Heart left ventricle (tissue), 16 donors: ENCODE measurements at regions not wholly inside any gene's neighbourhood (a gene's known extent, or its start where the extent isn't known, plus 50 kb on each side); places are given as distances from the start of the nearest gene placed in this dataset.
"Not testable (repeated sequence)": the region's sequence is repeated elsewhere in the genome, so short reads cannot be mapped to it uniquely, and the experiment has no call there.

Experiments used
- ATAC-seq, 4 donors: fragments of 200-7000 bp; cut with Tn5 transposase; one replicate each; pipeline ENCODE4 v1.9.1; 2020 to 2022; ENCODE audit warnings: moderate library complexity in 4 of 4, mild to moderate bottlenecking in 3 of 4, moderate number of reproducible peaks in 1 of 4
- DNase-seq, 5 donors: peaks; one replicate each; pipeline ENCODE4 v3.0.0-alpha.2; 2020
- H3K27ac ChIP-seq, 12 donors: fragments of 200-600 bp; sonication (generic) in 4 of 12; one replicate each; pipeline versions ENCODE4 v1.5.0 to v1.8.0; 2016 to 2022; ENCODE audit warnings: mild to moderate bottlenecking in 2 of 12
- H3K27me3 ChIP-seq, 9 donors: fragments of 200-600 bp; sonication (generic) in 2 of 9; one replicate each; pipeline versions ENCODE4 v1.5.1 to v1.8.0; 2016 to 2022; ENCODE audit warnings: mild to moderate bottlenecking in 3 of 9
- H3K36me3 ChIP-seq, 9 donors: fragments of 200-600 bp; sonication (generic) in 2 of 9; one replicate each; pipeline versions ENCODE4 v1.5.0 to v1.8.0; 2018 to 2022; ENCODE audit warnings: mild to moderate bottlenecking in 2 of 9
- H3K4me1 ChIP-seq, 12 donors: fragments of 200-600 bp; sonication (generic) in 4 of 12; one replicate each; pipeline versions ENCODE4 v1.5.0 to v1.8.0; 2016 to 2022; ENCODE audit warnings: mild to moderate bottlenecking in 3 of 12
- H3K4me3 ChIP-seq, 12 donors: fragments of 200-600 bp; sonication (generic) in 4 of 12; one replicate each; pipeline versions ENCODE4 v1.5.0 to v1.8.0; 2017 to 2022; ENCODE audit warnings: mild to moderate bottlenecking in 9 of 12, moderate library complexity in 4 of 12
- H3K9me3 ChIP-seq, 12 donors: fragments of 200-600 bp; sonication (generic) in 4 of 12; one replicate each; pipeline versions ENCODE4 v1.5.0 to v1.8.0; 2016 to 2022; ENCODE audit warnings: mild to moderate bottlenecking in 1 of 12
- POLR2A ChIP-seq, 2 donors: fragments of 450-650 bp; IDR thresholded peaks; one replicate each; pipeline ENCODE4 v1.6.1; 2017; ENCODE audit warnings: antibody characterized with exemption in 2 of 2, mild to moderate bottlenecking in 2 of 2, moderate library complexity in 2 of 2
- WGBS, 4 donors: extraction: QIAGEN DNeasy Blood & Tissue Kit in 2 of 4; methylation state at CpG; one replicate each; pipeline versions ENCODE4 v1.1.5 to v1.1.7; 2013 to 2018; 5-methylcytosine and 5-hydroxymethylcytosine counted together
- intact Hi-C, 10 donors: fragments of 100-400 bp; cut with DNase I; formaldehyde crosslinking; loops; one replicate each; pipeline versions ENCODE4 v1.11.1 to v1.14.2; 2022
- TF ChIP-seq, protein P1 (sequence below), 12 donors: fragments of 200-600 bp; sonication (generic) in 4 of 12; IDR thresholded peaks; one replicate each; pipeline versions ENCODE4 v1.5.0 to v1.8.0; 2018 to 2022; ENCODE audit warnings: antibody characterized with exemption in 12 of 12, mild to moderate bottlenecking in 5 of 12
- donor health status: ischemic (EF 13 %, LVEDD 7.1; RV severe dilation, severe dysfunction).
- donor health status: healthy with polysubstance abuse.
- donor health status: DM: no; HTN: yes; CAD: no.
- donor health status: DM: no; HTN: no; CAD: no.
- donor health status: ischemic (EF 25% LVEDD 6.9; RV normal size, moderate dysfunction).
- donor health status: ischemic (EF 25% LVEDD 5.7; RV mildly dilated, moderate dysfunction).
- donor health status: healthy.
- donor health status: DM: yes; HTN: yes; CAD: no.
- donor health status: ischemic (EF 35%, LVEDD 5.7; RV mildly dilated, moderate dysfunction).
- donor health status: nonischemic (EF 11% LVEDD 7.7; RV severe dilation, severe dysfunction).
- donor health status: DM: yes; HTN: yes; CAD: no.
- donor health status: PGD.
- donor health status: ischemic (EF 29% LVEDD 5.4; RV normal size, mild dysfunction).
- donor health status: nonischemic (EF 23%, LVEDD 6.1; RV moderate dilation, normal function).

DNA sequence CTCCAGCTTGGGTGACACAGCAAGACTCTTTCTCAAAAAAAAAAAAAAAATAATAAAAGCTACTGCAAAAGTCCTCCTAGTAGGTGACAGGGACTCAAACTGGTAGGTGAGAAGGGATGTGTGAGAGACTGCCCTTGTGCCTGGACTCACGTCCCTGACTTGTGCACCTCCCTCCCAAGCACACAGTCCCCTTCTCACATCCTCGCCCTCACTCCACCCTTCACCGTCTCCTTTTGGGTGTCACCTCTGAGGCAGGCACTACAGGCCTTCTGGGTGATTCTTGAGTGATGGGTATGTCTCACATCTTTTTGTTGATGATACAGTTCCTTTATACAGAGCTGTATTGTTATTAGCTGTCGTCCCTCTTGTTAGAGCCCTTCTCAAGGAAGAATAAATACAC, 170.5 kb downstream of the TM9SF2 start:
- Histone ChIP-seq H3K4me3 (no peak overlapping the region), H3K4me1 (peaks cover 0 to under 1% (median 0%) of the 10 kb centered on the region in 12 donors), H3K27me3 (no peaks in the 10 kb centered on the region), H3K9me3 (no peaks in the 10 kb centered on the region), H3K27ac (no peak overlapping the region), H3K36me3 (no peaks in the 10 kb centered on the region)
- ATAC-seq (no peak), DNase-seq (no peak)
- TF ChIP-seq, protein P1, sequence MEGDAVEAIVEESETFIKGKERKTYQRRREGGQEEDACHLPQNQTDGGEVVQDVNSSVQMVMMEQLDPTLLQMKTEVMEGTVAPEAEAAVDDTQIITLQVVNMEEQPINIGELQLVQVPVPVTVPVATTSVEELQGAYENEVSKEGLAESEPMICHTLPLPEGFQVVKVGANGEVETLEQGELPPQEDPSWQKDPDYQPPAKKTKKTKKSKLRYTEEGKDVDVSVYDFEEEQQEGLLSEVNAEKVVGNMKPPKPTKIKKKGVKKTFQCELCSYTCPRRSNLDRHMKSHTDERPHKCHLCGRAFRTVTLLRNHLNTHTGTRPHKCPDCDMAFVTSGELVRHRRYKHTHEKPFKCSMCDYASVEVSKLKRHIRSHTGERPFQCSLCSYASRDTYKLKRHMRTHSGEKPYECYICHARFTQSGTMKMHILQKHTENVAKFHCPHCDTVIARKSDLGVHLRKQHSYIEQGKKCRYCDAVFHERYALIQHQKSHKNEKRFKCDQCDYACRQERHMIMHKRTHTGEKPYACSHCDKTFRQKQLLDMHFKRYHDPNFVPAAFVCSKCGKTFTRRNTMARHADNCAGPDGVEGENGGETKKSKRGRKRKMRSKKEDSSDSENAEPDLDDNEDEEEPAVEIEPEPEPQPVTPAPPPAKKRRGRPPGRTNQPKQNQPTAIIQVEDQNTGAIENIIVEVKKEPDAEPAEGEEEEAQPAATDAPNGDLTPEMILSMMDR (IDR thresholded peaks at IDR 0.05) = no peak
- no peak for TF ChIP-seq POLR2A (IDR thresholded peaks at IDR 0.05)
- intact Hi-C loops = no loop called here
- WGBS, 4 donors = 92 to 98% (median 95%) methylated on average over 4 of the region's 4 CpGs

DNA sequence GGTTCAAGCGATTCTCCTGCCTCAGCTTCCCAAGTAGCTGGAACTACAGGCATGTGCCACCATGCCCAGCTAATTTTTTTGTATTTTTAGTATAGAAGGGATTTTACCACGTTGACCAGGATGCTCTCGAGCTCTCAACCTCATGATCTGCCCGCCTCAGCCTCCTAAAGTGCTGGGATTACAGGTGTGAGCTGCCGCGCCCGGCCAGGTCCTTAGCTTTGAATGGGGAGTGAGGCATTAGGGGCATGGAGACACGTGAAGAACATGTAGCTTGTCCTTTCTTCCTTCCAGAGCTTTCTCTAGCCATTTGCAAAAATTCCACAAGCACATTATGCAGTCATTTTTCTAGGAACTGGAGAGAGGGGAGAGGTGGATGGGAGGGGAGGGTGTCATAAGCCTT, 167.8 kb downstream of the TM9SF2 start:
- H3K4me3 ChIP-seq, H3K27me3 ChIP-seq, ATAC-seq, H3K27ac ChIP-seq, DNase-seq, H3K36me3 ChIP-seq, H3K4me1 ChIP-seq, H3K9me3 ChIP-seq: not testable (repeated sequence)
- WGBS, 4 donors = 89 to 94% (median 91%) methylated on average over 8 of the region's 8 CpGs
- intact Hi-C loops = loop anchor here in 2 of 10 donors (10.0 kb wide), 2 partner anchors 246 to 1436 kb away; no protein-coding TSS in a partner anchor

DNA sequence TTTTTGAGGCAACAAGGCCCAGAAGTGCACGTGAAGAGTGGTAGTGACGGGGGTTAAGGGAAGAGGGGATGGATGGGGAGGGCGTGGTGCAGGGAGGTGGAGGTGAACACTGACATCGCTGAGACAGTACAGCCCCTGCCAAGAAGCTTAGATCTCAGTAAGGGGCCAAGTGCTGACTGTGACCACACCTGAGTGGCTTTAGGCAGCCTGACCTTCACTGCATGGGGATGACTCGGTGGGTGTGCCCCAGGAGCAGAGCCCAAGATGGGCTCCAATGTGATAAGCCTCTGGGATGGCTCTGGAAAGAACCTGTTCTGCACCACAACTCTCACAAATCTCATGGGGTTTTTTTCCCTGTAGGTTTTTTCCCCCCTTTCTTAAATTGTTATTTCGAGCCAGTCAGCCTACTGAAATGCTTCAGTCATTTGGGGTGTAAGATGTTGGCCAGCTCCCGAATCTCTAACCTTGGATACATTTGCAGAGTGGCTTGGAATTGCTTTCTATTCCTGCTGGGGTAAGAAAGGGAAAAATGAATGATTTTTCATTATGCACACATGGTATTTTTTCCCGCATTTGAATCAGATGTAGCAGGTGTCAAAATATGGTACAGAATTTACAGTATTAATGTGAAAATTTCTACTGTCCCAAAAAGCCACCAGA, 165.0 kb downstream of the TM9SF2 start:
- H3K36me3 ChIP-seq = no peaks in the 10 kb centered on the region
- ATAC-seq (no peak), DNase-seq (no peak)
- H3K9me3 ChIP-seq = no peaks in the 10 kb centered on the region
- H3K27me3 ChIP-seq = no peaks in the 10 kb centered on the region
- 82 to 94% (median 87%) methylated on average over 8 of the region's 8 CpGs for WGBS, 4 donors
- TF ChIP-seq POLR2A (IDR thresholded peaks at IDR 0.05) = no peak
- TF ChIP-seq, protein P1 (IDR thresholded peaks at IDR 0.05) = no peak
- intact Hi-C loops = loop anchor here in 2 of 10 donors (10.0 kb wide), 2 partner anchors 249 to 1439 kb away; no protein-coding TSS in a partner anchor
- H3K4me1 ChIP-seq = no peaks in the 10 kb centered on the region
- no peak overlapping the region for H3K27ac ChIP-seq
- H3K4me3 ChIP-seq = no peak overlapping the region

DNA sequence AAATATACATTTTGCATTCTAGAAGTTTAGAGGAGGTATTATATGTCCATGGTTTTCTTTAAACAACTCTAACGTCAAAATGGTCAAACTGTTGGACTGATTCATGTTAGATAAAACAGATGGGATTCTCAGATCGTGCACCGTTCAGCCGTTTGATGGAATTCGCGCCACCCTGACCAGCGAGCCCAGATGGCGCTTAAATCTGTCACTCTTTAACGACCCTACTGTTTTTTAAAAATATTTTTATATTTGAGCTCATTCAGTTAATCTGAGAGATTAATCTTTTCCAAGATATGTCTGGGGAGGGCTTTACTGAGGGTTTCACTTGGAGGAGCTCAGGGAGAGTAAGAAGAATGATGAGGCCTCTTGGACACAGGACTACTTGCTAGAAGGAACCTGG, 164.4 kb downstream of the TM9SF2 start:
- ATAC-seq (no peak), DNase-seq (no peak)
- 91 to 95% (median 92%) methylated on average over 9 of the region's 9 CpGs for WGBS, 4 donors
- H3K4me1 ChIP-seq = no peaks in the 10 kb centered on the region
- no peaks in the 10 kb centered on the region for H3K27me3 ChIP-seq
- no peak overlapping the region for H3K27ac ChIP-seq
- H3K9me3 ChIP-seq = no peaks in the 10 kb centered on the region
- no peak overlapping the region for H3K4me3 ChIP-seq
- no peak for TF ChIP-seq POLR2A (IDR thresholded peaks at IDR 0.05)
- TF ChIP-seq, protein P1 (IDR thresholded peaks at IDR 0.05) = no peak
- no peaks in the 10 kb centered on the region for H3K36me3 ChIP-seq
- intact Hi-C loops = loop anchor here in 2 of 10 donors (10.0 kb wide), 2 partner anchors 249 to 1439 kb away; no protein-coding TSS in a partner anchor
